PC-3 (cell line): ENCODE measurements at regions not wholly inside any gene's neighbourhood (a gene's known extent, or its start where the extent isn't known, plus 50 kb on each side); places are given as distances from the start of the nearest gene placed in this dataset.

Source experiments
- ATAC-seq: fragments of 200-7000 bp; cut with Tn5 transposase; 2 replicates; pipeline ENCODE4 v1.9.1; 2020; ENCODE audit warnings: mild to moderate bottlenecking, moderate library complexity
- BruUV-seq: library from RNA; stranded (reverse); fragments of 400-500 nt; replicated peaks from 2 replicates; lab custom pipeline; 2021; lab: Mats Ljungman, UMichigan
- CTCF ChIA-PET: fragments of 300-600 bp; sonication (Branson Sonifier 250); formaldehyde crosslinking; loops from one replicate; lab custom pipeline; 2022; ENCODE audit warnings: antibody characterized with exemption; lab: Charles Lee
- POLR2A ChIA-PET: fragments of 300-600 bp; sonication (Branson Sonifier 250); formaldehyde crosslinking; loops from one replicate; lab custom pipeline; 2022; ENCODE audit warnings: antibody characterized with exemption; ENCODE audit not compliant: unreplicated experiment; lab: Charles Lee
- DNase-seq: peaks from one replicate; pipeline ENCODE4 v3.0.0-alpha.2; 2015
- H2AFZ ChIP-seq: fragments of 300-600 bp; sonication (generic); 2 replicates; pipeline ENCODE4 v1.6.0; 2016; ENCODE audit warnings: antibody characterized with exemption, low read length
- H3F3A ChIP-seq: fragments of 300-600 bp; sonication (generic); one replicate; pipeline ENCODE4 v1.6.0; 2017; ENCODE audit warnings: antibody characterized with exemption, low read length, control low read depth, mild to moderate bottlenecking; ENCODE audit not compliant: unreplicated experiment
- H3K27ac ChIP-seq: fragments of 300-600 bp; sonication (generic); 2 replicates; pipeline ENCODE4 v1.5.1; 2016; ENCODE audit warnings: mild to moderate bottlenecking, low read length
- H3K27me3 ChIP-seq: fragments of 300-600 bp; sonication (generic); 2 replicates; pipeline ENCODE4 v1.6.1; 2016; ENCODE audit warnings: low read length, mixed read lengths
- H3K36me3 ChIP-seq: fragments of 300-600 bp; sonication (generic); 2 replicates; pipeline ENCODE4 v1.6.1; 2016; ENCODE audit warnings: low read depth, mixed run types, low read length, mixed read lengths
- H3K4me1 ChIP-seq: fragments of 300-600 bp; sonication (generic); 2 replicates; pipeline ENCODE4 v1.5.1; 2016; ENCODE audit warnings: low read length; ENCODE audit not compliant: insufficient read depth
- H3K4me2 ChIP-seq: fragments of 300-600 bp; sonication (generic); 2 replicates; pipeline ENCODE4 v1.6.0; 2016; ENCODE audit warnings: low read length
- H3K4me3 ChIP-seq: fragments of 300-600 bp; sonication (generic); 2 replicates; pipeline ENCODE4 v1.5.1; 2016; ENCODE audit warnings: mild to moderate bottlenecking, low read length, mixed read lengths
- H3K79me2 ChIP-seq: fragments of 300-600 bp; sonication (generic); 2 replicates; pipeline ENCODE4 v1.6.1; 2017; ENCODE audit warnings: low read length, mixed read lengths
- H3K9ac ChIP-seq: fragments of 300-600 bp; sonication (generic); 2 replicates; pipeline ENCODE4 v1.6.0; 2016; ENCODE audit warnings: mild to moderate bottlenecking, low read length
- H3K9me2 ChIP-seq: fragments of 300-600 bp; sonication (generic); replicated peaks from 2 replicates; pipeline ENCODE4 v1.6.1; 2016; ENCODE audit warnings: mixed run types, low read length, mixed read lengths
- H3K9me3 ChIP-seq: fragments of 300-600 bp; sonication (generic); 2 replicates; pipeline ENCODE4 v1.6.1; 2016; ENCODE audit warnings: low read length, mixed read lengths
- H4K20me1 ChIP-seq: fragments of 300-600 bp; sonication (generic); 2 replicates; pipeline ENCODE4 v1.6.1; 2016; ENCODE audit warnings: low read length, mixed read lengths
- CTCF ChIP-seq: fragments of 300-600 bp; sonication (generic); conservative IDR thresholded peaks from 2 replicates; pipeline ENCODE4 v1.5.1; 2017; ENCODE audit warnings: antibody characterized with exemption, low read depth, mild to moderate bottlenecking, low read length
- EZH2 ChIP-seq: fragments of 300-600 bp; sonication (generic); IDR thresholded peaks from one replicate; pipeline ENCODE4 v1.6.1; 2017; ENCODE audit warnings: antibody characterized with exemption, mild to moderate bottlenecking, low read length; ENCODE audit not compliant: unreplicated experiment
- EZH2phosphoT487 ChIP-seq: fragments of 300-600 bp; sonication (generic); IDR thresholded peaks from 2 replicates; pipeline ENCODE4 v1.6.1; 2018; ENCODE audit warnings: mild to moderate bottlenecking, antibody characterized with exemption, low read length, borderline replicate concordance
- intact Hi-C: fragments of 100-400 bp; cut with micrococcal nuclease; formaldehyde crosslinking; loops from 2 replicates; pipeline ENCODE4 v1.9.0; 2023

DNA sequence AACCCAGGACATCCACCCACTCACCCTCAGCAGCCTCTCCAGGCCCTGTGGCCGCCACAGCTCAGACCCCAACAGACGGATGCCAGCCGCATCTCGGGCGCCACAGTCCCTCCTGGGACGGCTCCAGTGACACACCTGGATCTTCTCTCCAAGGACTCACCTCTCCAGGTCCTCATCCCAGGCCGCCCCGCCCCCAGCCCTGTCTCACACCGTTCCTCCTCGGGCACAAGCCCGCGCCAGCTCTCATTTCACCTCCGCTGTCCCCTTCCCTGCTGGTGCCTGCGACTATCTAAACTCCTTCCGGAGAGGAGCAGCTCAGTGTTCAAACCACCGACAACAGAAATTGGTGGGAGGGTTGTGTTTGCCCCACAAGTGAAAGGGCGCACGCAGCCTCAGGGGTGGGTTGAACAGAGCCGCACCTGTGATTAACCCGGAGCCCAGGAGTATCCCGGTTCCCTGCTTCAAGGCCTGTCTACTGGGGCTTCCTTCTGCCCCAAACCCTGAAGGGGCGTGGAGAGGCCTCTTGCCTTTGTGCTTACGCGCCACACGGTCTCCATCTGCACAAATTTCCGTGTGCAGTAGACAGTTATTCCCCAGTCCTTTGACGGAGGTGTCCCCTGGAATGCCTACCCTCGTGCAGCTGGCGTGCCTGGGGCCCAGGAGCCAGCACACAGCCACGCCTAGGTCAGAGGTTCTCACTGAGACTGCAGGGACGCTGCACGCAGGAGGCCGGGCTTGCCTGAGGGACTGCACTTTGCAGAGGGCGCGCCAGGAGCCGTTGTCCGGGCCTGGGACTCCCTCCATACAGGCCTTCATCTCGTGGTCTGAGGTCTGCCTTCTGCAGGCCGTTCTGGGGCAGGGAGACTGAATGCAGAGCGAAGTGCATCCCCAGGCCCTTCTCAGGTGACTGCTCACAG lies 232.7 kb downstream of the DLL1 start:
- Histone ChIP-seq H3K4me3 (no peak overlapping the region), H3K36me3 (no peaks in the 10 kb centered on the region), H3K4me1 (no peaks in the 10 kb centered on the region), H3K4me2 (no peak overlapping the region), H3K9ac (no peak overlapping the region), H3K27ac (no peak overlapping the region), H3F3A (no peaks in the 10 kb centered on the region), H4K20me1 (no peaks in the 10 kb centered on the region), H3K27me3 (no peaks in the 10 kb centered on the region), H3K9me2 (no peaks in the 10 kb centered on the region), H2AFZ (no peak overlapping the region), H3K9me3 (no peaks in the 10 kb centered on the region), H3K79me2 (no peaks in the 10 kb centered on the region)
- no peak for TF ChIP-seq EZH2
- TF ChIP-seq CTCF = no peak
- TF ChIP-seq EZH2phosphoT487 = no peak
- CTCF ChIA-PET = no interaction called here
- POLR2A ChIA-PET = no interaction called here
- intact Hi-C loops = no loop called here
- ATAC-seq (no peak), DNase-seq (no peak)
- BruUV-seq = no TSS peak

GRCh38 chr6:170057034-170057734 lies 233.7 kb downstream of the DLL1 start:
- no peak for DNase-seq
- Histone ChIP-seq H3K9ac (no peak overlapping the region), H3K36me3 (no peaks in the 10 kb centered on the region), H3F3A (no peaks in the 10 kb centered on the region), H3K9me2 (no peaks in the 10 kb centered on the region), H3K79me2 (no peaks in the 10 kb centered on the region), H4K20me1 (no peaks in the 10 kb centered on the region), H3K27ac (no peak overlapping the region), H3K4me3 (no peak overlapping the region), H2AFZ (no peak overlapping the region), H3K9me3 (no peaks in the 10 kb centered on the region), H3K4me2 (no peak overlapping the region), H3K27me3 (no peaks in the 10 kb centered on the region), H3K4me1 (no peaks in the 10 kb centered on the region)
- ChIA-PET POLR2A (no interaction called here), CTCF (no interaction called here)
- TF ChIP-seq EZH2phosphoT487 = no peak
- no peak for TF ChIP-seq CTCF
- no peak for TF ChIP-seq EZH2
- BruUV-seq = no TSS peak
- ATAC-seq = no peak
- intact Hi-C loops = no loop called here
